ENCODE measurements at regions not wholly inside any gene's neighbourhood (a gene's known extent, or its start where the extent isn't known, plus 50 kb on each side); places are given as distances from the start of the nearest gene placed in this dataset.

GRCh38 chr2:75310876-75311275, 111.6 kb upstream of the TACR1 start:
- TF ChIP-seq, protein P1, sequence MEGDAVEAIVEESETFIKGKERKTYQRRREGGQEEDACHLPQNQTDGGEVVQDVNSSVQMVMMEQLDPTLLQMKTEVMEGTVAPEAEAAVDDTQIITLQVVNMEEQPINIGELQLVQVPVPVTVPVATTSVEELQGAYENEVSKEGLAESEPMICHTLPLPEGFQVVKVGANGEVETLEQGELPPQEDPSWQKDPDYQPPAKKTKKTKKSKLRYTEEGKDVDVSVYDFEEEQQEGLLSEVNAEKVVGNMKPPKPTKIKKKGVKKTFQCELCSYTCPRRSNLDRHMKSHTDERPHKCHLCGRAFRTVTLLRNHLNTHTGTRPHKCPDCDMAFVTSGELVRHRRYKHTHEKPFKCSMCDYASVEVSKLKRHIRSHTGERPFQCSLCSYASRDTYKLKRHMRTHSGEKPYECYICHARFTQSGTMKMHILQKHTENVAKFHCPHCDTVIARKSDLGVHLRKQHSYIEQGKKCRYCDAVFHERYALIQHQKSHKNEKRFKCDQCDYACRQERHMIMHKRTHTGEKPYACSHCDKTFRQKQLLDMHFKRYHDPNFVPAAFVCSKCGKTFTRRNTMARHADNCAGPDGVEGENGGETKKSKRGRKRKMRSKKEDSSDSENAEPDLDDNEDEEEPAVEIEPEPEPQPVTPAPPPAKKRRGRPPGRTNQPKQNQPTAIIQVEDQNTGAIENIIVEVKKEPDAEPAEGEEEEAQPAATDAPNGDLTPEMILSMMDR (IDR thresholded peaks at IDR 0.05): no peak
- TF ChIP-seq POLR2A (IDR thresholded peaks at IDR 0.05): no peak

Data from testis (tissue), 2 donors.